HG03457 (cell line): ENCODE measurements at regions not wholly inside any gene's neighbourhood (a gene's known extent, or its start where the extent isn't known, plus 50 kb on each side); places are given as distances from the start of the nearest gene placed in this dataset.

Experiments
- ATAC-seq: cut with Tn5 transposase; IDR thresholded peaks from one replicate; pipeline ENCODE4 v1.9.1; 2021; ENCODE audit warnings: moderate number of reproducible peaks; ENCODE audit not compliant: unreplicated experiment

GRCh38 chr3:9301091-9301490, 51.6 kb upstream of the SRGAP3 start:
- ATAC-seq = no peak

- ATAC-seq = no peak
These were observed 52.4 kb upstream of the SRGAP3 start for GRCh38 chr3:9301798-9302197.

- peak; percentile 93 for ATAC-seq
These were observed 53.2 kb upstream of the SRGAP3 start for GRCh38 chr3:9302425-9303181.

- ATAC-seq = no peak
These were observed 54.4 kb upstream of the THUMPD3 start for GRCh38 chr3:9308298-9308990.

- ATAC-seq = no peak
These were observed 52.8 kb upstream of the THUMPD3 start for GRCh38 chr3:9310043-9310442.

GRCh38 chr3:9311228-9311627, 51.6 kb upstream of the THUMPD3 start:
- no peak for ATAC-seq
